Fibroblast of skin of left biceps (primary cell): ENCODE measurements at regions not wholly inside any gene's neighbourhood (a gene's known extent, or its start where the extent isn't known, plus 50 kb on each side); places are given as distances from the start of the nearest gene placed in this dataset.

ENCODE experiments used
- DNase-seq, 2 experiments: peaks; one replicate each; pipeline ENCODE4 v3.0.0-alpha.2; 2013; ENCODE audit warnings: low read depth in 2 of 2

DNA sequence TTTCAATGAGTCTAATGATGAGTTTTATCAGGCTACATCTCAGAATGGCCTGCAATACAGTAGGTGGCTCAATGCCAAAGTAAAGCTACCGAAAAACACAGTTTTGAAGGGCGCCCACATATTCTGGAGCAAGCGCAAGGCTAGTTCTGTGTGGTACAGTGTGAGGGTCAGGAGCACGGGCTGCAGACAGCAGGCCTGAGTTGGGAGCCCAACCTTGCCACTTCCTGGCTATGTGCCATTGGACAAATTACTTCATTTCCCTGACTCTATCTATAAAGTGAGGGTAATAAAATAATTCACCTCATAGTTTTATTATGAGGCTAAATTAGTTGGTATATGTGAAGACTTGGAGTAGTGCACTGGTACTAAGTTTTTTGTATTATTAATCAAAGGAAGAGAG lies 150.7 kb downstream of the OPN5 start:
- DNase-seq, result no peak

DNA sequence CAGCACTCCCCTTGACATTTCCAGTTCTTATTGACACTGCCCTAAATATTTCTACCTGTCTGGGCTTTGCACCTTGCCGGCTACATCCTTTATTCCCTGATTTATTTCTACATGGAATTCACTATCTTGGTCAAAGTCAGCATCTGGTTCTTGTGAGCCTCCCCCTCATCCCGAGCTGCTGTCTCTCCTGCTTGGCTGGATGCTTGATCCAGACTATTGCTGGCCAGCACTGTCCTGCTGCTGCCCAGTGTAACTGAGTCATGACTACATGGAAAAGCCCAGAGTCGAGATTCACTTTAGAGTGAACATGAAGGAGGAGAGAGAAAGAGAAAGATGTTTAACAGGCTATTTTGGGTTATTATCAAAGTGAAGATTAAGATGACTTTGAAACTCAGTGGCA lies 142.2 kb downstream of the OPN5 start:
- no peak for DNase-seq

- no peak for DNase-seq
Observed at GRCh38 chr6:47922391-47922790, 140.6 kb downstream of the OPN5 start.

GRCh38 chr6:47919875-47920274 lies 138.0 kb downstream of the OPN5 start:
- DNase-seq, result no peak

- no peak for DNase-seq
Observed at GRCh38 chr6:47917811-47918210, 136.0 kb downstream of the OPN5 start.

DNA sequence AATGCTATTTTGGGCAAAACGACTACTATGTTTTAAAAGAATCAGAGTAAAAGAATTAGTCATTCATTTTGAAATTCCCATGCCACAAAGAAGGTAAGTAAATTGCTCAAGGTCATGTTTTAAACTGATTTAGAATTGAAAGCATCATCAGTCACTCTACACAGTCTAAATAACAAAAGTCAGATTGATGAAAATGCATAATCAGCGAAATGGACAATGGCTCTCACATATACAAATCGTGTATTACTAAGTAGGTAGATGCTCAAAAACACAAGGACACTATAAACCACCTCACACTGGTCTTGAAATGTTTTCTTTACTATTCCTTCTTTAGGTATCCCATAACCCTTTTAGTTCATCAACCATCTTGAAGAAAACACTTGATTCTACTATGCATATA lies 135.4 kb downstream of the OPN5 start:
- DNase-seq, result no peak

DNA sequence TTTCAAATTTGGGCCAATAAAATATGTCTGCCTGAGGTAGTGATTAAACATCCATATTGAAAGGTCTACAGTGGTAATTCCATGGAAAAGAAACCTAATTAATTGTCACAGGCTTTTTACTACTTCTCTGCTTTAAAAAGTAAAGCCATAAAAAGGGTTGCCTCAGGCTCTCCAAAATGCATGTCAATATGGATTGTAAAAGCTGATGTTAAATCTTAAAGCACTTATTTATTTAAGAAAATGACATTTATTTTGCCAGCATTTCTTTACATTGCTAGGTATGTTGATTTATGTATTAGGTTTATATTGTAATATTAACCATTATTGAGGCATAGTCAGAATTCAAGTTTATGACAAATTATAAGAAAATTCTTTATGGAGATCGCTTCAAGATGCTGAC lies 133.2 kb downstream of the OPN5 start:
- no peak for DNase-seq

- no peak for DNase-seq
Observed at GRCh38 chr6:47908271-47908670, 126.4 kb downstream of the OPN5 start.

GRCh38 chr6:47905717-47906116 lies 123.9 kb downstream of the OPN5 start:
- no peak for DNase-seq

- DNase-seq, result no peak
Observed at GRCh38 chr6:47897247-47897646, 115.4 kb downstream of the OPN5 start.

DNA sequence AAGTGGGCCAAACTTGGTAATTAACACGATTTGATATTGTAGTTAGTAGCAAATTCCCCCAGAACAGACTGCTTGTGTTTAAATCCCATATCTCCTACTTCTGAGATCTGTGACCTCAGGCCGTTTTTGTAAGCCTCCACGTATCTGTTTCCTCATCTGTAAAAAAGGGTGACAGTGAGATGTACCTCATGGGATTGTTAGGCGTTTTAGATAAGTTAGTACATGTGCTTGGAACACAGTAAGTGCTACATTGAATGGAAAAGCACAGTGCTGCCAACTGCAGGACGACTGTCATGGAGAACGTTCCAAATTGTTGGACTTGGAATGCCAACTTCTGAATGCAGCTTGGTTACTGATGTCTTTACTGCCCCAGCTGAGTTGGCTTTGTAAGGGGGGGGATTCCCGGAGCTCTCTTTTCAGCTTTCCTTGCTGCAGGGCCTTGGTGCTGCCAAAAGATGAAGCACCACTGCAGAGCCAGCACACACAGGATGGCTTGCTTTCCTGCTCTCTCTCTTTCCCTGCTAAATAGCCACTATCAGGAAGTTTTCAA lies 108.6 kb downstream of the OPN5 start:
- DNase-seq, result no peak

GRCh38 chr6:47879015-47879414 lies 97.2 kb downstream of the OPN5 start:
- DNase-seq, result no peak
